GM18520 (cell line): ENCODE measurements at regions not wholly inside any gene's neighbourhood (a gene's known extent, or its start where the extent isn't known, plus 50 kb on each side); places are given as distances from the start of the nearest gene placed in this dataset.
"Not testable (repeated sequence)": the region's sequence is repeated elsewhere in the genome, so short reads cannot be mapped to it uniquely, and the experiment has no call there.

ENCODE experiments used
- ATAC-seq: cut with Tn5 transposase; IDR thresholded peaks from one replicate; pipeline ENCODE4 v1.9.1; 2021; ENCODE audit not compliant: unreplicated experiment

DNA sequence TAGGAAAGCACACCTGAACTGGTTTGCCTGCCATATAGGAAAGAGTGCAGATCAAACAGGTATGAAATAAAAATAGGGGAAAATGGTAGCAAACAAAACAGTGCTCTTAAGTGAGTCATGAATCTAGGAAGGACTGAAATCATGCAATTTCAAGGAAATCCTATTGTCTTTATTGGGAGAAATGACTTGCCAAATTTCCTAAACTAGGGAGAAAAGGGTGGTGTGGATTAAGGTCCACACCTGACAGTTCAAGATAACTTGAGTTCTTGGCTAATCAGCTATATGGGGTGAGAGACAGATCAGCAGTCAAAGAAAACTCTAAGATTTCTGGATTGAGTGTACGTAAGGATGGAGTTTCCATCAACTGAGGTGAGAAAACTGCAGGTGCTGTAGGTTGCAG is 101.1 kb downstream of the PRKAB2 start:
- ATAC-seq: no peak

DNA sequence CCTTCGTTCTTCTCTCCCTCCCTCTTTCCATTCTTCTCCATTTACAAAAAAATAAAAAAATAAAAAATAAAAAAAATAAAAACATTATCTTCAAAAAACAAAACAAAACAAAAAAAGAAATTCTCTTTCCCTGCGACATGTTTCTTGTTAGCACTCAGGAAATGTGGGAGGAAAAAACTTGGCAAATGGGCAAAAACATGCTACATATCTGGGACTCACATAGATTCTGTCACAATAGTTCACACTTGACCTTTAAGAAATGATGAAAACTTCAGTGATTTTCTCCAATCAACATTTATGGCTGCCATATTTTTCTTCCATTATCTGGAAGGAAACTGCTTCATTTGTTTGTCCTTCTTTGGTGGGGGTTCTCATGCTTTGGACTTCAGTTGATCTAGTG is 109.3 kb downstream of the PRKAB2 start:
- no peak for ATAC-seq

DNA sequence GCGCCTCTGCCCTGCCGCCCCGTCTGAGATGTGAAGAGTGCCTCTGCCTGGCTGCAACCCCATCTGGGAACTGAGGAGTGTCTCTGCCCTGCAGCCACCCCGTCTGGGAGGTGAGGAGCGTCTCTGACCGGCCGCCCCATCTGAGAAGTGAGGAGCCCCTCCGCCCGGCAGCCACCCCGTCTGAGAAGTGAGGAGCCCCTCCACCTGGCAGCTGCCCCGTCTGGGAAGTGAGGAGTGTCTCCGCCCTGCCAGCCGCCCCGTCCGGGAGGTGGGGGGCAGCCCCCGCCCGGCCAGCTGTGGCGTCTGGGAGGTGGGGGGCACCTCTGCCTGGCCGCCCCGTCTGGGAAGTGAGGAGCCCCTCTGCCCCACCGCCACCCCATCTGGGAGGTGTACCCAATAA is 110.4 kb downstream of the PRKAB2 start:
- ATAC-seq: not testable (repeated sequence)

DNA sequence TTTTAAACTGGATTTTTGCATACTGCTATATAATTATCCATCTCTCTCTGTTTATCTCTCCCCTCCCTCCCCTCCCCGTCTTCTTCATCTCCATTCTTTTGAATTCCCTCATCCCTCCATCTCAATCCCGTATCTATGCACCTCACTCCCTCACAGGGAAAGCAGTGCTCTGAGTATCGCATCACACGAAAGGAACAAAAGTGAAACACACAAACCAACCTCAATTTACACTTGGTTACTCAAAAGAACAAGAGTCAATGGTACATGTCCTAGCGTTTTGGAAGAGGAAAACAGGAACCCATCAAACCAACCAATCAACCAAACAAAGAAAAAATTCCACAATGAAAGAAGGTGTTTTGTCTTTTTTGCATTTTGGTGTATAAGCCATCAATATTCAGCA is 115.1 kb downstream of the NBPF12 start:
- ATAC-seq: no peak

DNA sequence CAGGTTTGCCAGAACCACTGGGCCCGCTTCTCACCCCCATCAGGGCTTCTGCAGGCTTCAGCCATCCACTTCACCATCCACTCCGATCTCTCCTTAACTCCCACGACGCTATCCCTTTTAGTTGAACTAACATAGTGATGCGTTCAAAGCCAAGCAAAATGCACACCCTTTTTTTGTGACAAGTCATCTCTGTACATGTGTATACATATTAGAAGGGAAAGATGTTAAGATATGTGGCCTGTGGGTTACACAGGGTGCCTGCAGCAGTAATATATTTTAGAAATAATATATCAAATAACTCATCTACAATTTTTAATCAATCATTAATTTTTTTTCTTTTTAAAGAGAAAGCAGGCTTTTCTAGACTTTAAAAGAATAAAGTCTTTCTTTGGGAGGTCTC is 114.6 kb downstream of the NBPF12 start:
- ATAC-seq: no peak

DNA sequence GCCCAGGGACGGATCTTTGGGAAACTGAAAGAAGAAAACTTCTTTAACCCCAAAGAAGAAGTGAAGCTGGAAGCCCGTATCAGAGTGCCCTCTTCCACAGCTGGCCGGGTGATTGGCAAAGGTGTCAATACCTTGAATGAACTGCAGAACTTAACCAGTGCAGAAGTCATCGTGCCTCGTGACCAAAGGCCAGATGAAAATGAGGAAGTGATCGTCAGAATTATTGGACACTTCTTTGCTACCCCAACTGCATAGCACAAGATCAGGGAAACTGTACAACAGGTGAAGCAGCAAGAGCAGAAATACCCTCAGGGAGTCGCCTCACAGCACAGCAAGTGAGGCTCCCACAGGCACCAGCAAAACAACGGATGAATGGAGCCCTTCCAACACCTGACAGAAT is 114.0 kb downstream of the NBPF12 start:
- no peak for ATAC-seq

DNA sequence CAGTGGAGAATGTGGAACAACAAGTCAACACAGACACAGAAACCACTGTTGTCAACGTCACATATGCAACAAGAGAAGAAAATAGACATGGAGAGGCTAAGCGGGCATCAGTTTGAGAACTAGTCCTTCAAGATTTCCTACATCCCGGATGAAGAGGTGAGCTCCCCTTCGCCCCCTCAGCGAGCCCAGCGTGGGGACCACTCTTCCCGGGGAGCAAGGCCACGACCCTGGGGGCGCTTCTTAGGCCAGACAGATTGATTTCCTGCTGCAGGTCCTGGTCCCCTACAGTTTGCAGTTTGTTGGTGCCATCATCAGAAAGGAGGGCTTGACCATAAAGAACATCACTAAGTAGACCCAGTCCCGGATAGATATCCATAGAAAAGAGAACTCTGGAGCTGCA is 113.0 kb downstream of the NBPF12 start:
- ATAC-seq: no peak

DNA sequence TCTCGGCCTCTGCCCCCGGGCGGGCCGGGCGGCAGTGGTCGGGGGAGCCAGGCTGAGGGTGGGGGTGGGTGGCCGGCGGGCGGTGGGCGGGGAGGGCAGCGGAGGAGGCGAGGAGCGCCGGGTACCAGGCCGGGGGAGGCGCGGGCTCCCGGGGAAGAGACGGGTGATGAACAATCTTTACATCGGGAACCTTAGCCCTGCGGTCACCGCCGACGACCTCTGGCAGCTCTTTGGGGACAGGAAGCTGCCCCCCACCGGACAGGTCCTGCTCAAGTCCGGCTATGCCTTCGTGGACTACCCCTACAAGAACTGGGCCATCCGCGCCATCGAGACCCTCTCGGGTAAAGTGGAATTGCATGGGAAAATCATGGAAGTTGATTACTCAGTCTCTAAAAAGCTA is 112.5 kb downstream of the NBPF12 start:
- no peak for ATAC-seq

DNA sequence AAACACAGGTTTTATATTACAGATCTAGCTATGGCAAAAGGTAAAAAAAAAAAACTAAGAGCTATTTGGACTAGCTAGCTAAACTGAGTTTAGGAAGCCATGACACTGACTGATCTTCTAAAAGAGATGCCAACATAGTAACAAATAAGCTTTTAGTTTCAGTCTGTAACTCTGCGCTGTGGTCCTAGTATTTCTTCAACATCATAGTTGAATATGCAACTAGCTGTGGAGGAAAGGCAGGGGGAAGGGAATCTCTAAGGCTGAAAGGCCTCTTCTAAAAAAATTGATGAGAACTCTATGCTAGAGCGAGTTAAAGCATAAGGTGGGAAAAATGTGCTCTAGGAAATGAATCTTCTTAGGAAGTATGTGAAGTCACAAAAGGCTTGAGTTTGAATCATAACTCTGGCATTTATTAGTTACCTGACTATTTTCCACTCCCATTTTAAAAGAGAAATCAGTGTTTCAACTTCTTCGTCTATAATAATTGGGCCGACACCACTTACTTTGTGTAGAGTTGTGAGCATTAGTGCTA is 108.8 kb downstream of the NBPF12 start:
- ATAC-seq: not testable (repeated sequence)

DNA sequence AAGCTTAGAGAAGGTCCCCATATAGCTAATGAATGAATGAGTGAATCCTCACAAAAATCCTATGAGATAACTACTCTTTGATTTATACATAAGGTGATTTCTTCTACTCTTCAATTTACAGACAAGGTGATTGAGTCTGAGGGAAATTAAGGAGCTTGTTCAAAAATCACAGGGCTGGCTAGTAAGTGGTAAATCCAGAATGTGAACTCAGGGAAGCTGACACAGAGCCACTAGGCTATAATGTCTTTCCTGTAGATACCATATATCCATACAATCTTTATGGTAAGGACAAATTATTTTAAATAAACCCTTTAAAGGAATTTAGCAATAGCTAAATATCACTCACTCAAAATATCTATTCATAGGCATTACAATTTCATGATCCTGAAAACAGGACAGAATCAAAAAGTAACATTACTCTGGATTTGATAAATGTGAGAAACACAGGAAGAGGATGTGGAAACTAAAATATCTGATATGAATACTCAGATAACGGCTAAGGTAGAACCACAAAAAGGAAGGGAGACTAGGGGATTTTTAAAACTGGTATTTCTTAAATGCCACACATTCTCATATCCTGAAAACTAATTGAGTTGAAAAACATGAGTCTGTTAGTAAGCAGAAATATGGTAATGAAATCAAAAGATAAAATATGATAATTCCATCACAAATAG is 108.2 kb downstream of the NBPF12 start:
- no peak for ATAC-seq
